ENCODE measurements at regions not wholly inside any gene's neighbourhood (a gene's known extent, or its start where the extent isn't known, plus 50 kb on each side); places are given as distances from the start of the nearest gene placed in this dataset.

GRCh38 chr14:51145246-51145645, 50.3 kb upstream of the TRIM9 start:
- DNase-seq = no peak

DNA sequence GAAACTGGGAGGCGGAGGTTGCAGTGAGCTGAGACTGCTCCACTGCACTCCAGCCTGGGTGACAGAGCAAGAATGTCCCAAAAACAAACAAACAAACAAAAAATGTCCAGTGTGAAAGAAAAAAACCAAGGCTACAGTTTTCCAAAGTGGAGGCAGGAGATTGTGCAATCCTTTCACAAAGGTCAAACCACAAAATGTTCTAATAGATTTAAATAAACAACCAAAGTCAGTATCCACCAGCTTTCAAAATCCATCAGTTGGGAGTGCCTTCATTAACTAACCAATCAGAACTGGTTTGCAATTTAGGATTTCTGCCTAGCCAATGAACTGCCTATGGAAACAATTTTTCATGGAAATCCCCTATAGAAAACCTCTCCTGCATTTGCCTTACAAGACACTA, 52.3 kb upstream of the TRIM9 start:
- DNase-seq = peak; percentile 16

- DNase-seq = no peak
Measured at GRCh38 chr14:51155326-51155725, 60.4 kb upstream of the TRIM9 start.

DNA sequence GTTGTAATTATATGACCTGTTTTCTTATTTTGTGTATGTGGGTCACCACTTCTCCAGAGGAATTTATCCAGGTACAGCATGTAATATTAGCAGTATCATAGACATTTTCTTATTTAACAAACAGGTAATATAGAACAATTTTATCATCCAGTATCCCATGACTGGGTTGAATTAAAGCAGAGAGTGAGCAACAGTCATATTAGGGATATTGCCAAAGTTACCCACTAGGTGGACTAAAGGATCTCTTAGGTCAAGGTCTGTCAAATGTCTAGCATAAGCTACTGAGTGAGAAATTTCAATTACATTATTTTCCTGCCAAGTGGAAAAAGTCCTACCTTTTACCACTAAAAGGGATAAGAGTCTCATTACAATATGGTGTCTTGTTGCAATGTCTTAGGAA, 62.1 kb upstream of the TRIM9 start:
- DNase-seq = peak; percentile 12

GRCh38 chr14:51160871-51161270, 66.0 kb upstream of the TRIM9 start:
- no peak for DNase-seq

- DNase-seq = no peak
Measured at GRCh38 chr14:51165415-51165814, 70.5 kb upstream of the TRIM9 start.

GRCh38 chr14:51167587-51168214, 72.3 kb upstream of the TMX1 start:
- DNase-seq = peak; percentile 6

DNA sequence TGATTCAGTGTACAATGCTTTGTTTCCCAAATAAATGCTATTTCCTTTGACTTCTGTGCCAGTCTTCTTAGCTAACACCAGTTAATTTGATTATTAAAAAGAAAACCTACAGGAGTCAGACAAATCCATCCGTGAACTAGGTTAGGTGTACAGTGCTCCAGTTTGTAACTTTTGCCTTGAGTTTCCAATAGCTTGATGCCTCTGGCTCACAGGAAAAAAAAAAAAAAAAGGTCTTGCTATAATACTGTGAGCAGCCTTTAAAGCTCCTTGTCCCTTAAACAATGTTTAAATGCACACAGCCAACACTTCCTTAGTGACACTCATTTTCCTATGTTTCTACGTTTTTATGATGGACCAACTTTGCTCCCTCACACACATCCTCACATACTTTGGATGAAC, 71.8 kb upstream of the TMX1 start:
- no peak for DNase-seq

DNA sequence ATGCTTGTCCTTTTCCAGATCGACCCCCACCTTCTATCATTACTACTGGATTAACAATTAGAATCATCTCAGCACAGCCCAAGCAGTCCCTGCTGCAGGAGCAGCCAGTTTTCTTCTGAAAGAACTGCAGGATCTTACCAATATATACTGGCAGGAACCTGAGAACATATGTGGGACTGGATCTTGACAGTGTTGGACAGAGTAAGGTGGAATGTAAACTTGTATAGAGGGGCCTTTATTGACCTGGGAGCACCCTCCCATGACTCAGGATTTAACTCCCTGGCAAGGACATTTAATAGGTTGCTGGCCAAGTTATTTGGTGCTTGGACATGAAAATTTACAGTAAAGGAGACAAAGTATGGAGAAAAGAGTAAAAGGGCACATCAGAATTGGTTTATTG, 66.2 kb upstream of the TMX1 start:
- DNase-seq = no peak

DNA sequence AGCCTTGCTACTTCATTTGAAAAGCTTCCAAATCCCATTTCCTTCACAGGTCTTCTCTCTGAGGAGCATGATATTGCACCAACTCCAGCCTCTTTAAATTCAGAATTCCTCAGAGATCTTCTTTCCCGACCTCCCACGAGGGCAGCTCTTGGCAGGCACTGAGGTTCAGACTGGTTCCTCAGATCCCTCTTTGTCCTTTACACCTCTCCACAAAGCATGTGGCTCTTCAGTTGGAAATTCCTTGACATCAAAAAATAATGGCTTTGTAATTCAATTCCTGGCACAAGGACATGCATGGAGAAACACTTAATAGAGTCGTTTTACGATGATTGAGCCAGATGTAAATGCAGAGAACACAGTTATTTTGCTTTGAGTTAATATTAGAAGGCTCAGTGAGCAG, 63.2 kb upstream of the TMX1 start:
- no peak for DNase-seq

DNA sequence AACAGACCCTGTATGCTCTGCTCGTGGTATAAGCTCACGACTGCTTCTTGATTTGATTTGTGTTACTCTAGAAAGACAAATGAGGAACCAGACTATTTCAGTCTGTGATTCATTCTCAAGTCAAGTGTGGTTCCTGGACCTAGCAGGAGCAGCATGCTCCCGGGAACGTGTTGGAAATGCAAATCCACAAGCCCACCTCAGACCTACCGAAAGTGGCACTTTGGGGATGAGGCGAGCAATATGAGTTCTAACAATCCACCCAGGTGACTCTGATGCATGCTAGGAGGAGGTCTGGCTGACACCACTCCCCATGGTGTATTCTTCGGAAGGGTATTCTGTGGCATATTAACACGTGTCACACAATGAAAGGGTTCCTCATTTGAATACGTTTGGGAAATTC, 59.5 kb upstream of the TMX1 start:
- DNase-seq = no peak

GRCh38 chr14:51182131-51182565, 57.9 kb upstream of the TMX1 start:
- DNase-seq = no peak

GRCh38 chr14:51185180-51185579, 54.9 kb upstream of the TMX1 start:
- no peak for DNase-seq

DNA sequence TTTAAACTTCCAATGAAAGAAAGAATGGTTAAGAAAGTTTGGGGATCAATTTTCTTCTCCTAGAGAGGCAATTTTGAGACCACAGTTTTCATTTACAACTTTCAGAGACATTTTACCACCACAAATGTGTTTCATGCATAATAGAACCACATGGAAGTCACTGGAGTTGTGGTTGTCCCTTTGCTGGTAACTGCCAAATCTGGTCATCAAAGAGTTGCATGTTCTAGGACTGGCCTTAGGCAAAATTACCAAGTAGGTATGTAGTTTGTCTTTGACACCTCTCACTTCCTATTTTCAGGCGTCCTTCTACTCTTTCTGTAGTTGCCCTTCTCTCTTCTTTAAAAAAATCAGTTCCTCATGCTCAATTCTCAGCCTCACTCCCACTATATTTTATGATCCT, 54.3 kb upstream of the TMX1 start:
- no peak for DNase-seq

DNA sequence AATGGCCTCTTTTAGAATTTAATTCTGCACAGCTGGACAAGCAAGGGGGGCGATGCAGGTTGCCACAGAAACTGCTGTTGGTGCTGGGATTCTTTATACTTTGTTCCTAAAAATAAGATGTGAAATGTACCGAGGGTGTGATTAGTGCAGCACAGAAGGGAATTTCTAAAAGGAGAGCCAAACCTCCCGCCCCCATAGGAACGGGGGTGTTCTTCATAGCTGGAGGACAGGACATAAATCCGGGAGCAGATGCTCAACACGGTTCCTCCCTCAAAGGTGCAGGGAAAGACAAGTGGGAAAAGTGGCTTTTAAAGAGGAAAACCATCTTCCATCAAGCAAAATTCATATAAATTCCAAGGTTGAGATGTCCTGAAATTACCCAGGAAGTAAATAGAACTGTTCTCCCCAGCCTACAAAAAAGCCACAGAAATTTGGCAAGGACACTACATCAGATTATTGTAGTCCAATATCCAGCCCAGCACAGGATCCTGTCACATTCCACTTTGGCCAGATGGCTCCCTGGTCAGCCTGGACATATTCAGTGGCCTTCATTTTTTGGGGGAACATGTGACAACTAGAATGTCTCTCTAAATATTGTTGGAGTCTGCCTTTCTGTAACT, 51.4 kb upstream of the TMX1 start:
- no peak for DNase-seq

GRCh38 chr14:51189600-51190376, 50.3 kb upstream of the TMX1 start:
- DNase-seq = no peak
